ENCODE measurements at regions not wholly inside any gene's neighbourhood (a gene's known extent, or its start where the extent isn't known, plus 50 kb on each side); places are given as distances from the start of the nearest gene placed in this dataset.

GRCh38 chr2:150260636-150261035 lies 226.8 kb downstream of the RND3 start:
- in situ Hi-C loops (cut with MboI) = no loop called here
- Histone ChIP-seq H3K4me1 (replicated peaks in 1 of 2; ENCODE audit: control insufficient read depth in 2 of 2, insufficient read depth in 2 of 2, low read length in 2 of 2) (no peaks in the 10 kb centered on the region), H3K9me3 (replicated peaks; ENCODE audit: control insufficient read depth, insufficient read depth, low read depth, low read length) (no peaks in the 10 kb centered on the region), H3K4me2 (ENCODE audit: insufficient read depth, low read length) (no peak overlapping the region), H3K9me1 (ENCODE audit: control insufficient read depth, insufficient read depth, low read length) (no peaks in the 10 kb centered on the region), H3K27ac (ENCODE audit: extremely low read depth, low read depth, low read length) (no peak overlapping the region), H3K9ac (ENCODE audit: insufficient read depth in 1 of 2, low read depth in 2 of 2, low read length in 2 of 2) (no peak overlapping the region), H4K20me1 (replicated peaks; ENCODE audit: control insufficient read depth, insufficient read depth, low read length) (no peaks in the 10 kb centered on the region), H3K36me3 (ENCODE audit: control insufficient read depth, insufficient read depth, low read length) (no peaks in the 10 kb centered on the region), H2AFZ (ENCODE audit: low read depth, low read length) (no peak overlapping the region), H3K27me3 (ENCODE audit: control insufficient read depth in 2 of 2, insufficient read depth in 2 of 2, low read length in 2 of 2) (no peaks in the 10 kb centered on the region), H3K79me2 (ENCODE audit: control insufficient read depth, insufficient read depth, low read length) (no peaks in the 10 kb centered on the region), H3K4me3 (no peak overlapping the region)
- intact Hi-C loops (cut with micrococcal nuclease) = no loop called here
- DNase-seq (ENCODE audit: extremely low read depth in 1 of 4, low spot score in 3 of 4) (no peak), FAIRE-seq (no peak), ATAC-seq (no peak)
- POLR2A ChIA-PET = no interaction called here
- WGBS (ENCODE audit: insufficient coverage, low coverage, missing lambda C conversion rate) = 0% methylated on average over 1 of the region's 1 CpG
- CTCF ChIA-PET (ENCODE audit: low intra/inter-chr PET ratio) = no interaction called here
- TF ChIP-seq ZMIZ1 (IDR thresholded peaks at IDR 0.05; ENCODE audit: low read depth in 2 of 2, low read length in 2 of 2) (no peak), COPS2 (conservative IDR thresholded peaks at IDR 0.05) (no peak), HDAC3 (IDR thresholded peaks at IDR 0.05; ENCODE audit: borderline replicate concordance, partially characterized antibody) (no peak), EGR1 (conservative IDR thresholded peaks at IDR 0.05) (no peak), SPI1 (IDR thresholded peaks at IDR 0.05; ENCODE audit: borderline replicate concordance, low read depth, low read length) (no peak), BRF1 (IDR thresholded peaks at IDR 0.05; ENCODE audit: borderline replicate concordance, extremely low read depth, insufficient read length) (no peak), SAFB (IDR thresholded peaks at IDR 0.05; ENCODE audit: borderline replicate concordance, low read depth, low read length) (no peak), ZNF263 (CRISPR knock-in tag; IDR thresholded peaks at IDR 0.05; ENCODE audit: borderline replicate concordance) (no peak), ZNF124 (CRISPR knock-in tag; IDR thresholded peaks at IDR 0.05) (no peak), CHAMP1 (IDR thresholded peaks at IDR 0.05) (no peak), TRIM25 (IDR thresholded peaks at IDR 0.05; ENCODE audit: borderline replicate concordance) (no peak), ZFP91 (CRISPR knock-in tag; IDR thresholded peaks at IDR 0.05) (no peak)
- BruUV-seq (replicated peaks) = no TSS peak

Data from K562 (cell line).